ENCODE measurements at regions not wholly inside any gene's neighbourhood (a gene's known extent, or its start where the extent isn't known, plus 50 kb on each side); places are given as distances from the start of the nearest gene placed in this dataset.

GRCh38 chr14:81681541-81681940, 147.9 kb upstream of the SEL1L start:
- ATAC-seq (ENCODE audit: insufficient read depth, low read depth) (no peak), DNase-seq (no peak)
- H2AFZ ChIP-seq (ENCODE audit: low read depth, low read length): no peak overlapping the region
- H3K27ac ChIP-seq (ENCODE audit: low read length): no peak overlapping the region
- no peaks in the 10 kb centered on the region for H3K79me2 ChIP-seq (ENCODE audit: insufficient read depth, low read length)
- no peak overlapping the region for H3K4me2 ChIP-seq (ENCODE audit: insufficient read depth, low read length)
- H3K27me3 ChIP-seq (ENCODE audit: insufficient read depth, low read length, poor library complexity): peaks cover 4% of the 10 kb centered on the region
- H3K9me3 ChIP-seq (ENCODE audit: insufficient read depth, low read length, severe bottlenecking): no peaks in the 10 kb centered on the region
- H3K9ac ChIP-seq (ENCODE audit: low read depth, low read length): no peak overlapping the region
- H3K4me3 ChIP-seq (ENCODE audit: low read depth in 1 of 2, low read length in 2 of 2): no peak overlapping the region
- no peak for TF ChIP-seq CTCF (IDR thresholded peaks at IDR 0.05; ENCODE audit: borderline replicate concordance, extremely low read depth, low read length, poor library complexity, severe bottlenecking)
- no peak for TF ChIP-seq EZH2 (IDR thresholded peaks at IDR 0.05; ENCODE audit: borderline replicate concordance, low read depth, low read length, severe bottlenecking)
- no peaks in the 10 kb centered on the region for H3K36me3 ChIP-seq (ENCODE audit: insufficient read depth, low read length)
- H3K4me1 ChIP-seq (ENCODE audit: insufficient read depth, low read length): no peaks in the 10 kb centered on the region
- H4K20me1 ChIP-seq (ENCODE audit: insufficient read depth, low read length): no peaks in the 10 kb centered on the region

- no peaks in the 10 kb centered on the region for H3K79me2 ChIP-seq (ENCODE audit: insufficient read depth, low read length)
- DNase-seq: no peak
- no peaks in the 10 kb centered on the region for H3K9me3 ChIP-seq (ENCODE audit: insufficient read depth, low read length, severe bottlenecking)
- no peak overlapping the region for H3K4me3 ChIP-seq (ENCODE audit: low read depth in 1 of 2, low read length in 2 of 2)
- TF ChIP-seq EZH2 (IDR thresholded peaks at IDR 0.05; ENCODE audit: borderline replicate concordance, low read depth, low read length, severe bottlenecking) (no peak), CTCF (IDR thresholded peaks at IDR 0.05; ENCODE audit: borderline replicate concordance, extremely low read depth, low read length, poor library complexity, severe bottlenecking) (no peak)
- H2AFZ ChIP-seq (ENCODE audit: low read depth, low read length): no peak overlapping the region
- no peak overlapping the region for H3K9ac ChIP-seq (ENCODE audit: low read depth, low read length)
- no peak for ATAC-seq (ENCODE audit: insufficient read depth, low read depth)
- no peaks in the 10 kb centered on the region for H4K20me1 ChIP-seq (ENCODE audit: insufficient read depth, low read length)
- H3K4me2 ChIP-seq (ENCODE audit: insufficient read depth, low read length): no peak overlapping the region
- H3K4me1 ChIP-seq (ENCODE audit: insufficient read depth, low read length): no peaks in the 10 kb centered on the region
- no peak overlapping the region for H3K27ac ChIP-seq (ENCODE audit: low read length)
- no peaks in the 10 kb centered on the region for H3K36me3 ChIP-seq (ENCODE audit: insufficient read depth, low read length)
- H3K27me3 ChIP-seq (ENCODE audit: insufficient read depth, low read length, poor library complexity): peaks cover 4% of the 10 kb centered on the region
Observed at GRCh38 chr14:81682134-81682533, 148.5 kb upstream of the SEL1L start.

GRCh38 chr14:81682701-81683100, 149.0 kb upstream of the SEL1L start:
- TF ChIP-seq EZH2 (IDR thresholded peaks at IDR 0.05; ENCODE audit: borderline replicate concordance, low read depth, low read length, severe bottlenecking) (no peak), CTCF (IDR thresholded peaks at IDR 0.05; ENCODE audit: borderline replicate concordance, extremely low read depth, low read length, poor library complexity, severe bottlenecking) (no peak)
- no peak for ATAC-seq (ENCODE audit: insufficient read depth, low read depth)

GRCh38 chr14:81684696-81685095, 151.0 kb upstream of the SEL1L start:
- TF ChIP-seq EZH2 (IDR thresholded peaks at IDR 0.05; ENCODE audit: borderline replicate concordance, low read depth, low read length, severe bottlenecking): no peak
- TF ChIP-seq CTCF (IDR thresholded peaks at IDR 0.05; ENCODE audit: borderline replicate concordance, extremely low read depth, low read length, poor library complexity, severe bottlenecking): no peak
- H3K36me3 ChIP-seq (ENCODE audit: insufficient read depth, low read length): no peaks in the 10 kb centered on the region
- no peak overlapping the region for H3K4me3 ChIP-seq (ENCODE audit: low read depth in 1 of 2, low read length in 2 of 2)
- H3K4me1 ChIP-seq (ENCODE audit: insufficient read depth, low read length): no peaks in the 10 kb centered on the region
- H3K79me2 ChIP-seq (ENCODE audit: insufficient read depth, low read length): no peaks in the 10 kb centered on the region
- DNase-seq (no peak), ATAC-seq (ENCODE audit: insufficient read depth, low read depth) (no peak)
- peaks cover 4% of the 10 kb centered on the region for H3K27me3 ChIP-seq (ENCODE audit: insufficient read depth, low read length, poor library complexity)
- no peaks in the 10 kb centered on the region for H4K20me1 ChIP-seq (ENCODE audit: insufficient read depth, low read length)
- H3K9me3 ChIP-seq (ENCODE audit: insufficient read depth, low read length, severe bottlenecking): no peaks in the 10 kb centered on the region
- no peak overlapping the region for H3K27ac ChIP-seq (ENCODE audit: low read length)
- H3K9ac ChIP-seq (ENCODE audit: low read depth, low read length): no peak overlapping the region
- H2AFZ ChIP-seq (ENCODE audit: low read depth, low read length): no peak overlapping the region
- H3K4me2 ChIP-seq (ENCODE audit: insufficient read depth, low read length): no peak overlapping the region

More at GRCh38 chr14:81682701-81683100, 149.0 kb upstream of the SEL1L start:
- H3K9ac ChIP-seq (ENCODE audit: low read depth, low read length): no peak overlapping the region
- no peak overlapping the region for H3K27ac ChIP-seq (ENCODE audit: low read length)
- H3K79me2 ChIP-seq (ENCODE audit: insufficient read depth, low read length): no peaks in the 10 kb centered on the region
- H3K4me3 ChIP-seq (ENCODE audit: low read depth in 1 of 2, low read length in 2 of 2): no peak overlapping the region
- no peak overlapping the region for H2AFZ ChIP-seq (ENCODE audit: low read depth, low read length)
- no peaks in the 10 kb centered on the region for H4K20me1 ChIP-seq (ENCODE audit: insufficient read depth, low read length)
- no peaks in the 10 kb centered on the region for H3K36me3 ChIP-seq (ENCODE audit: insufficient read depth, low read length)
- H3K4me2 ChIP-seq (ENCODE audit: insufficient read depth, low read length): no peak overlapping the region
- H3K9me3 ChIP-seq (ENCODE audit: insufficient read depth, low read length, severe bottlenecking): no peaks in the 10 kb centered on the region
- DNase-seq: no peak
- no peaks in the 10 kb centered on the region for H3K4me1 ChIP-seq (ENCODE audit: insufficient read depth, low read length)
- H3K27me3 ChIP-seq (ENCODE audit: insufficient read depth, low read length, poor library complexity): peaks cover 4% of the 10 kb centered on the region

Measured in DND-41 (cell line).